Osteoblast (primary cell): ENCODE measurements at regions not wholly inside any gene's neighbourhood (a gene's known extent, or its start where the extent isn't known, plus 50 kb on each side); places are given as distances from the start of the nearest gene placed in this dataset.

ENCODE experiments used
- DNase-seq: peaks from one replicate; pipeline ENCODE4 v3.0.0; 2011; ENCODE audit warnings: low spot score, mixed read lengths; ENCODE audit not compliant: insufficient read length; ENCODE audit errors: missing footprints
- H2AFZ ChIP-seq: 2 replicates; pipeline ENCODE4 v1.6.0; 2011; ENCODE audit warnings: mild to moderate bottlenecking, low read length
- H3K27ac ChIP-seq: 2 replicates; pipeline ENCODE4 v1.5.1; 2011; ENCODE audit warnings: mild to moderate bottlenecking, low read depth, low read length, moderate library complexity
- H3K27me3 ChIP-seq: 2 replicates; pipeline ENCODE4 v1.6.0; 2012; ENCODE audit warnings: mild to moderate bottlenecking, control low read depth, inconsistent platforms, low read length, moderate library complexity; ENCODE audit not compliant: insufficient read depth
- H3K36me3 ChIP-seq: 2 replicates; pipeline ENCODE4 v1.5.1; 2011; ENCODE audit warnings: mild to moderate bottlenecking, low read length, control low read depth, moderate library complexity; ENCODE audit not compliant: insufficient read depth
- H3K4me1 ChIP-seq: 2 replicates; pipeline ENCODE4 v1.5.1; 2011; ENCODE audit warnings: mild to moderate bottlenecking, low read length, control low read depth, moderate library complexity; ENCODE audit not compliant: insufficient read depth
- H3K4me2 ChIP-seq: 2 replicates; pipeline ENCODE4 v1.6.0; 2011; ENCODE audit warnings: mild to moderate bottlenecking, low read length; ENCODE audit not compliant: insufficient read depth
- H3K4me3 ChIP-seq: fragments of 200-600 bp; sonication (generic); 3 replicates; pipeline ENCODE4 v1.5.1; 2012; ENCODE audit warnings: mild to moderate bottlenecking, low read length, inconsistent platforms; ENCODE audit not compliant: insufficient read depth
- H3K79me2 ChIP-seq: 2 replicates; pipeline ENCODE4 v1.6.0; 2012; ENCODE audit warnings: mild to moderate bottlenecking, low read length, control low read depth, inconsistent platforms; ENCODE audit not compliant: insufficient read depth
- H3K9me3 ChIP-seq: 2 replicates; pipeline ENCODE4 v1.5.1; 2011; ENCODE audit warnings: low read depth, low read length, control low read depth
- H4K20me1 ChIP-seq: 2 replicates; pipeline ENCODE4 v1.6.0; 2012; ENCODE audit warnings: mild to moderate bottlenecking, low read length, control low read depth; ENCODE audit not compliant: insufficient read depth
- TF ChIP-seq, protein P1 (sequence below): IDR thresholded peaks from 2 replicates; pipeline ENCODE4 v1.5.1; 2011; ENCODE audit warnings: mild to moderate bottlenecking, low read depth, low read length, moderate library complexity; ENCODE audit errors: extremely low read depth

DNA sequence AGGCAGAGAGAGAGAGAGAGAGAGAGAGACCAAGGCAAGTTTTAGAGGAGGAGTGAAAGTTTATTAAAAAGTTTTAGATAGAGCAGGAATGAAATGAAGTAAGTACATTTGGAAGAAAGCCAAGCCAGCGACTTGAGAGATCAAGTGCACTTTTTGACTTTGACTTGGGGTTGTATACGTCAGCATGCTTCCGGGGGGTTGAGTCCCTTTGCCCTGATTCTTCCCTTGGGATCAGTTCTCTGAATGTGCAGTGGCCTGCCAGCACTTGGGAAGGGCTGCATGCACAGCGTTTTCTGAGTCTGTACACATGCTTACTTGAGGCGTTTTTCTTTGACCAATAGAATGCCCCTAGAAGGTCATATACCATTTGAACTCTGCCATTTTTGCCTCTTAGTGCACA lies 400.5 kb downstream of the PDGFC start:
- Histone ChIP-seq H2AFZ (no peak overlapping the region), H3K9me3 (no peaks in the 10 kb centered on the region), H3K4me3 (no peak overlapping the region), H3K79me2 (no peaks in the 10 kb centered on the region), H3K4me2 (no peak overlapping the region), H4K20me1 (no peaks in the 10 kb centered on the region), H3K36me3 (no peaks in the 10 kb centered on the region), H3K27me3 (no peaks in the 10 kb centered on the region), H3K27ac (no peak overlapping the region), H3K4me1 (peaks cover 5% of the 10 kb centered on the region)
- peak; percentile 9 for DNase-seq
- TF ChIP-seq, protein P1, sequence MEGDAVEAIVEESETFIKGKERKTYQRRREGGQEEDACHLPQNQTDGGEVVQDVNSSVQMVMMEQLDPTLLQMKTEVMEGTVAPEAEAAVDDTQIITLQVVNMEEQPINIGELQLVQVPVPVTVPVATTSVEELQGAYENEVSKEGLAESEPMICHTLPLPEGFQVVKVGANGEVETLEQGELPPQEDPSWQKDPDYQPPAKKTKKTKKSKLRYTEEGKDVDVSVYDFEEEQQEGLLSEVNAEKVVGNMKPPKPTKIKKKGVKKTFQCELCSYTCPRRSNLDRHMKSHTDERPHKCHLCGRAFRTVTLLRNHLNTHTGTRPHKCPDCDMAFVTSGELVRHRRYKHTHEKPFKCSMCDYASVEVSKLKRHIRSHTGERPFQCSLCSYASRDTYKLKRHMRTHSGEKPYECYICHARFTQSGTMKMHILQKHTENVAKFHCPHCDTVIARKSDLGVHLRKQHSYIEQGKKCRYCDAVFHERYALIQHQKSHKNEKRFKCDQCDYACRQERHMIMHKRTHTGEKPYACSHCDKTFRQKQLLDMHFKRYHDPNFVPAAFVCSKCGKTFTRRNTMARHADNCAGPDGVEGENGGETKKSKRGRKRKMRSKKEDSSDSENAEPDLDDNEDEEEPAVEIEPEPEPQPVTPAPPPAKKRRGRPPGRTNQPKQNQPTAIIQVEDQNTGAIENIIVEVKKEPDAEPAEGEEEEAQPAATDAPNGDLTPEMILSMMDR = no peak

DNA sequence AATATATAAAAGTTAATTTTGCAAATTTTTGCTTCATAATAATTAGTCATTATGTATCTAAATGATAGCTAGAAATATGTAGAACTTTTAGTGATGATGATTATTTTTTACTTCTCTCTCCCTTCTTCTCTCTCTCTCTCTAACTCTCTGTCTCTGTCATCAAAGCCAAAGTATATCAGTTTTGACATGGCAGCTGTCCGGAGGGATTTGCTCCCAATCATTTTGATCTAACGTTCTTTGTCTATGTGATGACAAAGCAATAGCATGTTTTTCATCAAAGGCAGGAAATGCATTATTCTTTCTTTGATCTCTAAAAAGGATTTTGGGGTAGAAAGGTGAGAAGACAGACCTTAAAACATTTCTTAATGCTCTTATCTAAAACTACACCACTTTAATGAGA lies 402.1 kb downstream of the PDGFC start:
- Histone ChIP-seq H2AFZ (no peak overlapping the region), H3K4me1 (no peaks in the 10 kb centered on the region), H3K9me3 (no peaks in the 10 kb centered on the region), H3K79me2 (no peaks in the 10 kb centered on the region), H3K27ac (no peak overlapping the region), H3K27me3 (no peaks in the 10 kb centered on the region), H3K36me3 (no peaks in the 10 kb centered on the region), H3K4me2 (no peak overlapping the region), H3K4me3 (no peak overlapping the region), H4K20me1 (no peaks in the 10 kb centered on the region)
- no peak for DNase-seq
- TF ChIP-seq, protein P1 = no peak

DNA sequence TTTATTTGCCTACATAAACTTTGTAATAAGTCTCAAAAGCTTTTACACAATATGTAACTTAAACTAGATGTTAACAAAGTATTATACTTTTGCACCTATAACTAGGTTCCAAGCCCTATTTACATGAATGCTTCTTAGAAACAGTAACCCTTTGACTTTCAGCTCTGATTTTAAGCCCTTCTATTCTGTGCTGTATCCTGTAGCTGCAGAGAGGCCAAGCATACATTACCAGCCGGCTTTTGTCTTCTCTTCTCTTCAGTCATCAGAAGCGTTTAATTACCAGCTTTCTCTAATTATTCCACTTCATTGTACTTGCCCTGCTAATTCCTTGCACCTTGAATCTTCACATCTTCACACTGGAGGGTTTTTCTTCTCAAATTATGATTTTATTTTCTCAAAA lies 403.1 kb downstream of the PDGFC start:
- H4K20me1 ChIP-seq = no peaks in the 10 kb centered on the region
- no peaks in the 10 kb centered on the region for H3K4me1 ChIP-seq
- no peak overlapping the region for H3K4me2 ChIP-seq
- TF ChIP-seq, protein P1 = no peak
- H3K36me3 ChIP-seq = no peaks in the 10 kb centered on the region
- no peak overlapping the region for H3K27ac ChIP-seq
- H3K4me3 ChIP-seq = no peak overlapping the region
- DNase-seq = no peak
- H2AFZ ChIP-seq = no peak overlapping the region
- H3K79me2 ChIP-seq = no peaks in the 10 kb centered on the region
- H3K27me3 ChIP-seq = no peaks in the 10 kb centered on the region
- H3K9me3 ChIP-seq = no peaks in the 10 kb centered on the region

DNA sequence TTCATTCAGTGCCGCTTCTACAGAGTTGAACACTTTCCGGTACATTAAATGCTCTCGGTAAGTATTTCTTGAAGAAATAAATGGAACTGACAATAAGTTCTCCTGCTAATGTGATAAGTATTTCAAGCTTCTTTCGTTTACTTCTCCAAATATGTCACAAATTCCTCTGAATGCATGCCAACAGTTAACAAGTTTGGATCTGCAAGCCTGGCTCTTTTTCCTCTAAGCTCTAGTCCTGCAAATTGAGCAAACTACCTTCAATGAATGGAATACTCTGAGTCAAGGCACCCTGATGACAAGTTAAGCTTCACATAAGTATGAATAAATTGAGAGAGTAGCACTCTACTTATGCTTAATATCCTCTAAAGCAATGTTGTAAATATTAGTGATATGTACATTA lies 403.6 kb downstream of the PDGFC start:
- Histone ChIP-seq H3K36me3 (no peaks in the 10 kb centered on the region), H3K9me3 (no peaks in the 10 kb centered on the region), H3K4me3 (no peak overlapping the region), H4K20me1 (no peaks in the 10 kb centered on the region), H3K4me1 (no peaks in the 10 kb centered on the region), H3K27ac (no peak overlapping the region), H3K79me2 (no peaks in the 10 kb centered on the region), H3K27me3 (no peaks in the 10 kb centered on the region), H2AFZ (peak overlapping the region; percentile 17), H3K4me2 (no peak overlapping the region)
- TF ChIP-seq, protein P1 = no peak
- DNase-seq = no peak
